SK-N-SH (cell line): ENCODE measurements at regions not wholly inside any gene's neighbourhood (a gene's known extent, or its start where the extent isn't known, plus 50 kb on each side); places are given as distances from the start of the nearest gene placed in this dataset.

Source experiments
- CTCF ChIA-PET: fragments of 300-600, 350-600 bp; formaldehyde crosslinking; extraction: SDS; loops from one replicate; lab custom pipeline; 2021; lab: Yijun Ruan, JAX
- POLR2A ChIA-PET: fragments of 350-600 bp; sonication (Branson Sonifier 250); formaldehyde crosslinking; extraction: SDS; loops from one replicate; lab custom pipeline; 2020; ENCODE audit warnings: antibody characterized with exemption, inconsistent platforms; lab: Yijun Ruan, JAX
- DNase-seq: peaks from one replicate; pipeline ENCODE4 v3.0.0; 2012
- H2AFZ ChIP-seq: fragments of 200-600 bp; sonication (generic); 2 replicates; pipeline ENCODE4 v1.8.1; 2016; ENCODE audit warnings: antibody characterized with exemption, mild to moderate bottlenecking, low read depth
- H3F3A ChIP-seq: fragments of 200-600 bp; sonication (generic); replicated peaks from 2 replicates; pipeline ENCODE3; 2016; ENCODE audit warnings: antibody characterized with exemption, mild to moderate bottlenecking; ENCODE audit not compliant: insufficient read depth
- H3K27ac ChIP-seq, 2 experiments: fragments of 200-500 bp in 1 of 2; fragments of 200-600 bp in 1 of 2; sonication (Bioruptor generic) in 1 of 2; sonication (generic), shearing (Covaris generic) in 1 of 2; 2 replicates each; pipeline versions ENCODE4 v1.5.1 to v1.6.1; 2014 to 2016; ENCODE audit warnings: low read depth in 2 of 2, inconsistent platforms in 1 of 2, low read length in 1 of 2, mild to moderate bottlenecking in 1 of 2, mixed read lengths in 1 of 2
- H3K27me3 ChIP-seq: fragments of 200-600 bp; sonication (generic), shearing (Covaris generic); 2 replicates; pipeline ENCODE4 v1.6.1; 2016; ENCODE audit warnings: mixed run types; ENCODE audit not compliant: insufficient read depth
- H3K36me3 ChIP-seq, 2 experiments: fragments of 200-500 bp in 1 of 2; fragments of 200-600 bp in 1 of 2; sonication (Bioruptor generic) in 1 of 2; sonication (generic) in 1 of 2; replicated peaks in 1 of 2; 2 replicates each; pipeline versions ENCODE3 to v1.5.1; 2014 to 2016; ENCODE audit warnings: low read length in 1 of 2, mild to moderate bottlenecking in 1 of 2; ENCODE audit not compliant: insufficient read depth in 2 of 2, control insufficient read depth in 1 of 2
- H3K4me1 ChIP-seq, 2 experiments: fragments of 200-500 bp in 1 of 2; fragments of 200-600 bp in 1 of 2; sonication (Bioruptor generic) in 1 of 2; sonication (generic), shearing (Covaris generic) in 1 of 2; 2 replicates each; pipeline versions ENCODE4 v1.5.1 to v1.6.1; 2014 to 2016; ENCODE audit warnings: low read depth in 1 of 2, low read length in 1 of 2, mixed run types in 1 of 2; ENCODE audit not compliant: insufficient read depth in 2 of 2, control insufficient read depth in 1 of 2
- H3K4me2 ChIP-seq: fragments of 200-600 bp; sonication (generic), shearing (Covaris generic); 2 replicates; pipeline ENCODE4 v1.6.1; 2017; ENCODE audit warnings: mixed run types
- H3K4me3 ChIP-seq, 2 experiments: fragments of 200-500 bp in 1 of 2; fragments of 200-600 bp in 1 of 2; sonication (Bioruptor generic) in 1 of 2; sonication (generic), shearing (Covaris generic) in 1 of 2; 2 replicates each; pipeline versions ENCODE4 v1.5.1 to v1.8.1; 2014 to 2016; ENCODE audit warnings: low read depth in 2 of 2, inconsistent platforms in 1 of 2, low read length in 1 of 2, mild to moderate bottlenecking in 1 of 2, mixed read lengths in 1 of 2, moderate library complexity in 1 of 2
- H3K79me2 ChIP-seq: fragments of 200-600 bp; sonication (generic); 2 replicates; pipeline ENCODE4 v1.8.1; 2017; ENCODE audit warnings: mild to moderate bottlenecking; ENCODE audit not compliant: insufficient read depth
- H3K9ac ChIP-seq: fragments of 200-600 bp; sonication (generic); 2 replicates; pipeline ENCODE4 v1.6.1; 2017; ENCODE audit warnings: mixed run types
- H3K9me2 ChIP-seq: fragments of 200-600 bp; sonication (generic); 2 replicates; pipeline ENCODE4 v1.6.1; 2017; ENCODE audit warnings: mixed run types
- H3K9me3 ChIP-seq: fragments of 200-600 bp; sonication (generic); 2 replicates; pipeline ENCODE4 v1.6.1; 2017; ENCODE audit warnings: mixed run types, mild to moderate bottlenecking, moderate library complexity
- H4K20me1 ChIP-seq: fragments of 200-600 bp; sonication (generic); 2 replicates; pipeline ENCODE4 v1.6.1; 2017; ENCODE audit warnings: mild to moderate bottlenecking, mixed run types; ENCODE audit not compliant: insufficient read depth
- ELF1 ChIP-seq: IDR thresholded peaks from 2 replicates; pipeline ENCODE4 v1.4.0; 2012
- EZH2phosphoT487 ChIP-seq: fragments of 200-600 bp; sonication (generic); IDR thresholded peaks from 2 replicates; pipeline ENCODE4 v1.6.1; 2017; ENCODE audit warnings: low read depth, mixed run types, mild to moderate bottlenecking, antibody characterized with exemption, moderate library complexity, borderline replicate concordance
- FOXJ3 ChIP-seq: sonication (generic); formaldehyde crosslinking; IDR thresholded peaks from 2 replicates; pipeline ENCODE4 v1.5.1; 2020; ENCODE audit warnings: mild to moderate bottlenecking, missing genetic modification reagents
- JUND ChIP-seq: IDR thresholded peaks from 2 replicates; pipeline ENCODE4 v1.4.0; 2012
- MXI1 ChIP-seq: IDR thresholded peaks from 2 replicates; pipeline ENCODE4 v1.6.1; 2012; ENCODE audit warnings: mild to moderate bottlenecking, low read depth, low read length, improper control_type of control experiment
- NFIC ChIP-seq: IDR thresholded peaks from 2 replicates; pipeline ENCODE4 v1.4.0; 2012; ENCODE audit warnings: borderline replicate concordance
- NRF1 ChIP-seq: IDR thresholded peaks from 2 replicates; pipeline ENCODE4 v1.6.1; 2012; ENCODE audit warnings: low read depth, mild to moderate bottlenecking, low read length
- POLR2AphosphoS5 ChIP-seq: IDR thresholded peaks from 2 replicates; pipeline ENCODE4 v1.6.1; 2012; ENCODE audit warnings: low read depth, low read length
- RFX5 ChIP-seq: IDR thresholded peaks from 2 replicates; pipeline ENCODE4 v1.6.1; 2012; ENCODE audit warnings: mild to moderate bottlenecking, improper control_type of control experiment, low read length
- RXRA ChIP-seq: IDR thresholded peaks from 2 replicates; pipeline ENCODE4 v1.4.0; 2012; ENCODE audit warnings: low read depth, mild to moderate bottlenecking, borderline replicate concordance
- SMC3 ChIP-seq: IDR thresholded peaks from 2 replicates; pipeline ENCODE4 v1.6.1; 2012; ENCODE audit warnings: low read depth, low read length, improper control_type of control experiment
- TCF12 ChIP-seq: IDR thresholded peaks from 2 replicates; pipeline ENCODE4 v1.4.0; 2012
- YY1 ChIP-seq: IDR thresholded peaks from 2 replicates; pipeline ENCODE4 v1.4.0; 2012; ENCODE audit warnings: low read depth, mild to moderate bottlenecking
- whole genome bisulfite sequencing: methylation state at CpG from one replicate; pipeline ENCODE4 v1.1.6; 2017; ENCODE audit warnings: low lambda C conversion rate; 5-methylcytosine and 5-hydroxymethylcytosine counted together
- TF ChIP-seq, protein P1 (sequence below): fragments of 200-600 bp; sonication (generic); IDR thresholded peaks from 2 replicates; pipeline ENCODE4 v1.6.1; 2017; ENCODE audit warnings: antibody characterized with exemption, mild to moderate bottlenecking, moderate library complexity
- TF ChIP-seq, protein P2 (sequence below): IDR thresholded peaks from 2 replicates; pipeline ENCODE4 v1.4.0; 2012; ENCODE audit warnings: low read depth, borderline replicate concordance

DNA sequence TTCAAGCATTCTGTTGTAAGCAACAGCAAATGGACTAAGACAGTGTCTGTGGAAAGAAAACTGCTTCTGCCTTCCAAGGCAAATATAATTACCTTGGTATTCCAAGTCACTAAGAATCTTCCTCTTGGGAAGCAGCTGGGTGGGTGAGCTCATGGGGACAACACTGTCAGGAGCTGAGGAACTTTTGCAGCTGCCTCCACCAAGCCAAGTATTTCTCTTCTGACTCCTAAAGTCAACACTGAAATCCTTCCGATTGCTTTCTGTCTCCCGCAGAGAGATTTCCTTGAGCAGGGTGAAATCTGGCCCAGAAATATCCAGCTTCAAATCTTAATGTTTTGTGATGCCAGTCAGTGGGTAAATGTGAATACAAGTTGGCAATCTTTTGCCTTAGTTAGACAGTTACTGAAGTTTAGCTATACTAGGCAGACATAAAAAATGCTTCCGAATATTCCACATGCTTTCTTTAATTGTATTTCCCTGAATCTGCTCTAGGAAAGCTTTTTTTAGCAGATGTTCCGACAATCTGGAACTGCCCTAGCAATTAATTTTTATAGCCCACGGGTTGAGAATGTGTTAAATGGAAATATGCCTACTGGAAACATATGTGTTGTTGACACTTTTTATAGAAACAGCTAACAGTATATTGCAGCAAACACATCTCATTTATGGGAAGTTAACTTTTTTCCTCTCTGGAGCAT lies 369.9 kb upstream of the DAB2 start:
- Histone ChIP-seq H3K27ac (no peak overlapping the region), H3K9me2 (no peaks in the 10 kb centered on the region), H4K20me1 (no peaks in the 10 kb centered on the region), H3K27me3 (no peaks in the 10 kb centered on the region), H3K9me3 (no peaks in the 10 kb centered on the region), H3K4me2 (no peak overlapping the region), H3K9ac (no peak overlapping the region), H3K4me1 (no peaks in the 10 kb centered on the region), H2AFZ (no peak overlapping the region), H3K36me3 (no peaks in the 10 kb centered on the region), H3K79me2 (no peaks in the 10 kb centered on the region), H3F3A (no peaks in the 10 kb centered on the region), H3K4me3 (no peak overlapping the region)
- ChIA-PET CTCF (no interaction called here), POLR2A (no interaction called here)
- TF ChIP-seq MXI1 (no peak), FOXJ3 (no peak), NFIC (no peak), EZH2phosphoT487 (no peak), RXRA (no peak), NRF1 (no peak), JUND (no peak), YY1 (no peak), ELF1 (no peak), SMC3 (no peak), POLR2AphosphoS5 (no peak)
- no peak for DNase-seq
- WGBS, result 27% methylated on average over 5 of the region's 5 CpGs

DNA sequence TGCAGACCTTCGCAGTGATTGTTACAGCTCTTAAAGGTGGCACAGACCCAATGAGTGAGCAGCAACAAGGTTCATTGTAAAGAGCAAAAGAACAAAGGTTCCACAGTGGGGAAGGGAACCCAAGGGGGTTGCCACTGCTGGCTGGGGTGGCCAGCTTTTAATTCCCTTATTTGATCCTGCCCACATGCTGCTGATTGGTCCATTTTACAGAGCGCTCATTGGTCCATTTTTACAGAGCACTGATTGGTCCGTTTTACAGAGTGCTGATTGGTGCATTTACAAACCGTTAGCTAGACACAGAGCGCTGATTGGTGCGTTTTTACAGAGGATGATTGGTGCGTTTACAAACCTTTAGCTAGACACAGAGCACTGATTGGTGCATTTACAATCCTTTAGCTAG lies 360.6 kb upstream of the DAB2 start:
- no peaks in the 10 kb centered on the region; the same call in 1 of the 2 replicates for H3K27me3 ChIP-seq
- H3K9ac ChIP-seq, result no peak overlapping the region
- 16% methylated on average over 7 of the region's 7 CpGs for WGBS
- no peaks in the 10 kb centered on the region for H3K79me2 ChIP-seq
- H3K9me2 ChIP-seq, result no peaks in the 10 kb centered on the region
- H3K36me3 ChIP-seq, result no peaks in the 10 kb centered on the region
- H3K9me3 ChIP-seq, result no peaks in the 10 kb centered on the region
- H3F3A ChIP-seq, result no peaks in the 10 kb centered on the region
- no peak overlapping the region for H3K27ac ChIP-seq
- no peaks in the 10 kb centered on the region for H4K20me1 ChIP-seq
- no peak overlapping the region for H3K4me3 ChIP-seq
- ChIA-PET POLR2A (no interaction called here), CTCF (no interaction called here)
- no peak overlapping the region for H3K4me2 ChIP-seq
- H2AFZ ChIP-seq, result no peak overlapping the region
- no peak for DNase-seq
- no peaks in the 10 kb centered on the region; a peak in 1 of 4 replicates for H3K4me1 ChIP-seq
- TF ChIP-seq POLR2AphosphoS5 (no peak), MXI1 (no peak), FOXJ3 (no peak), TCF12 (no peak), NFIC (no peak), RFX5 (no peak)
- TF ChIP-seq, protein P1, sequence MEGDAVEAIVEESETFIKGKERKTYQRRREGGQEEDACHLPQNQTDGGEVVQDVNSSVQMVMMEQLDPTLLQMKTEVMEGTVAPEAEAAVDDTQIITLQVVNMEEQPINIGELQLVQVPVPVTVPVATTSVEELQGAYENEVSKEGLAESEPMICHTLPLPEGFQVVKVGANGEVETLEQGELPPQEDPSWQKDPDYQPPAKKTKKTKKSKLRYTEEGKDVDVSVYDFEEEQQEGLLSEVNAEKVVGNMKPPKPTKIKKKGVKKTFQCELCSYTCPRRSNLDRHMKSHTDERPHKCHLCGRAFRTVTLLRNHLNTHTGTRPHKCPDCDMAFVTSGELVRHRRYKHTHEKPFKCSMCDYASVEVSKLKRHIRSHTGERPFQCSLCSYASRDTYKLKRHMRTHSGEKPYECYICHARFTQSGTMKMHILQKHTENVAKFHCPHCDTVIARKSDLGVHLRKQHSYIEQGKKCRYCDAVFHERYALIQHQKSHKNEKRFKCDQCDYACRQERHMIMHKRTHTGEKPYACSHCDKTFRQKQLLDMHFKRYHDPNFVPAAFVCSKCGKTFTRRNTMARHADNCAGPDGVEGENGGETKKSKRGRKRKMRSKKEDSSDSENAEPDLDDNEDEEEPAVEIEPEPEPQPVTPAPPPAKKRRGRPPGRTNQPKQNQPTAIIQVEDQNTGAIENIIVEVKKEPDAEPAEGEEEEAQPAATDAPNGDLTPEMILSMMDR, result no peak
- TF ChIP-seq, protein P2, sequence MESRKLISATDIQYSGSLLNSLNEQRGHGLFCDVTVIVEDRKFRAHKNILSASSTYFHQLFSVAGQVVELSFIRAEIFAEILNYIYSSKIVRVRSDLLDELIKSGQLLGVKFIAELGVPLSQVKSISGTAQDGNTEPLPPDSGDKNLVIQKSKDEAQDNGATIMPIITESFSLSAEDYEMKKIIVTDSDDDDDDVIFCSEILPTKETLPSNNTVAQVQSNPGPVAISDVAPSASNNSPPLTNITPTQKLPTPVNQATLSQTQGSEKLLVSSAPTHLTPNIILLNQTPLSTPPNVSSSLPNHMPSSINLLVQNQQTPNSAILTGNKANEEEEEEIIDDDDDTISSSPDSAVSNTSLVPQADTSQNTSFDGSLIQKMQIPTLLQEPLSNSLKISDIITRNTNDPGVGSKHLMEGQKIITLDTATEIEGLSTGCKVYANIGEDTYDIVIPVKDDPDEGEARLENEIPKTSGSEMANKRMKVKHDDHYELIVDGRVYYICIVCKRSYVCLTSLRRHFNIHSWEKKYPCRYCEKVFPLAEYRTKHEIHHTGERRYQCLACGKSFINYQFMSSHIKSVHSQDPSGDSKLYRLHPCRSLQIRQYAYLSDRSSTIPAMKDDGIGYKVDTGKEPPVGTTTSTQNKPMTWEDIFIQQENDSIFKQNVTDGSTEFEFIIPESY, result no peak
